B cell (primary cell): ENCODE measurements at regions not wholly inside any gene's neighbourhood (a gene's known extent, or its start where the extent isn't known, plus 50 kb on each side); places are given as distances from the start of the nearest gene placed in this dataset.

ENCODE experiments used
- ATAC-seq: fragments of 200-7000 bp; cut with Tn5 transposase; one replicate; pipeline ENCODE4 v1.10.0; 2021; ENCODE audit warnings: low read depth, mild to moderate bottlenecking, moderate number of reproducible peaks, moderate library complexity
- CTCF ChIA-PET: fragments of 350-600 bp; sonication (Branson Sonifier 250); formaldehyde crosslinking; loops from one replicate; lab custom pipeline; 2021; ENCODE audit warnings: antibody characterized with exemption, inconsistent platforms; lab: Charles Lee
- POLR2A ChIA-PET: fragments of 350-600 bp; sonication (Branson Sonifier 250); formaldehyde crosslinking; loops from one replicate; lab custom pipeline; 2021; ENCODE audit warnings: antibody characterized with exemption; lab: Charles Lee
- DNase-seq: peaks from one replicate; pipeline ENCODE4 v3.0.0; 2013
- H2AFZ ChIP-seq: 2 replicates; pipeline ENCODE4 v1.6.1; 2012; ENCODE audit warnings: mild to moderate bottlenecking, low read depth, low read length; ENCODE audit not compliant: insufficient read depth, poor library complexity, severe bottlenecking
- H3K27ac ChIP-seq, 2 donors: 1 replicate in 1 of 2; 2 replicates in 1 of 2; pipeline ENCODE4 v1.5.1; 2012 to 2013; ENCODE audit warnings: low read length in 2 of 2, mild to moderate bottlenecking in 2 of 2, moderate library complexity in 1 of 2
- H3K27me3 ChIP-seq, 4 experiments: fragments of 200-600 bp in 1 of 4; sonication (generic) in 1 of 4; replicated peaks in 1 of 4; 1 replicate in 2 of 4; 2 replicates in 2 of 4; pipeline versions ENCODE4 v1.6.1 to v1.7.0; 2013 to 2016; ENCODE audit warnings: low read length in 3 of 4, mild to moderate bottlenecking in 2 of 4, mixed read lengths in 1 of 4, moderate library complexity in 1 of 4; ENCODE audit not compliant: insufficient read depth in 4 of 4, control insufficient read depth in 3 of 4; ENCODE audit errors: control extremely low read depth in 1 of 4
- H3K36me3 ChIP-seq, 2 experiments: replicated peaks in 1 of 2; 1 replicate in 1 of 2; 2 replicates in 1 of 2; pipeline versions ENCODE4 v1.6.1 to v1.7.1; 2013; ENCODE audit warnings: low read length in 1 of 2; ENCODE audit not compliant: insufficient read depth in 2 of 2, control insufficient read depth in 1 of 2; ENCODE audit errors: control extremely low read depth in 1 of 2, extremely low read depth in 1 of 2
- H3K4me1 ChIP-seq, 2 donors: fragments of 200-600 bp in 1 of 2; sonication (generic) in 1 of 2; 1 replicate in 1 of 2; 2 replicates in 1 of 2; pipeline versions ENCODE4 v1.5.1 to v1.6.1; 2013 to 2017; ENCODE audit warnings: low read length in 2 of 2; ENCODE audit not compliant: control insufficient read depth in 2 of 2, insufficient read depth in 2 of 2
- H3K4me2 ChIP-seq: replicated peaks from 2 replicates; pipeline ENCODE3; 2012; ENCODE audit warnings: mild to moderate bottlenecking, low read depth, low read length; ENCODE audit not compliant: poor library complexity, severe bottlenecking
- H3K4me3 ChIP-seq, 5 experiments: fragments of 200-600 bp in 1 of 5; sonication (generic) in 1 of 5; 1 replicate in 3 of 5; 2 replicates in 2 of 5; pipeline versions ENCODE4 v1.5.1 to v1.7.0; 2011 to 2016; ENCODE audit warnings: low read length in 4 of 5, mild to moderate bottlenecking in 4 of 5, low read depth in 2 of 5, control low read depth in 1 of 5, moderate library complexity in 1 of 5; ENCODE audit not compliant: insufficient read depth in 1 of 5; ENCODE audit errors: control extremely low read depth in 1 of 5, extremely low read depth in 1 of 5
- H3K79me2 ChIP-seq: fragments of 200-600 bp; sonication (generic); one replicate; pipeline ENCODE4 v1.6.0; 2016; ENCODE audit warnings: low read length; ENCODE audit not compliant: control insufficient read depth, insufficient read depth
- H3K9ac ChIP-seq: fragments of 200-600 bp; sonication (generic); 2 replicates; pipeline ENCODE4 v1.6.1; 2017; ENCODE audit warnings: mild to moderate bottlenecking, low read length, moderate library complexity
- H3K9me3 ChIP-seq, 3 donors: one replicate each; pipeline versions ENCODE4 v1.6.1 to v1.7.1; 2013; ENCODE audit warnings: low read length in 2 of 3; ENCODE audit not compliant: control insufficient read depth in 2 of 3, insufficient read depth in 1 of 3; ENCODE audit errors: control extremely low read depth in 1 of 3
- H4K20me1 ChIP-seq: 2 replicates; pipeline ENCODE4 v1.6.0; 2012; ENCODE audit warnings: mild to moderate bottlenecking, low read length; ENCODE audit not compliant: insufficient read depth, control insufficient read depth, poor library complexity, severe bottlenecking
- H3K27ac Mint-ChIP-seq: one replicate; pipeline ENCODE4 v1.8.0; 2021; ENCODE audit warnings: mixed read lengths
- H3K27me3 Mint-ChIP-seq: one replicate; pipeline ENCODE4 v1.8.0; 2021; ENCODE audit warnings: mixed read lengths
- H3K4me1 Mint-ChIP-seq: one replicate; pipeline ENCODE4 v1.8.0; 2021; ENCODE audit warnings: mixed read lengths
- H3K4me3 Mint-ChIP-seq: one replicate; pipeline ENCODE4 v1.8.0; 2021; ENCODE audit warnings: mixed read lengths
- H3K9me3 Mint-ChIP-seq: one replicate; pipeline ENCODE4 v1.8.0; 2022; ENCODE audit warnings: mixed read lengths; ENCODE audit not compliant: insufficient read depth
- EZH2 ChIP-seq: IDR thresholded peaks from 2 replicates; pipeline ENCODE4 v1.6.1; 2012; ENCODE audit warnings: borderline replicate concordance, low read depth, mild to moderate bottlenecking, moderate library complexity, low read length; ENCODE audit not compliant: insufficient read depth, poor library complexity, severe bottlenecking
- WGBS: methylation state at CpG from one replicate; pipeline ENCODE4 v1.1.5; 2013; ENCODE audit warnings: missing lambda C conversion rate; ENCODE audit not compliant: insufficient coverage; 5-methylcytosine and 5-hydroxymethylcytosine counted together
- intact Hi-C: fragments of 100-400 bp; cut with micrococcal nuclease; formaldehyde crosslinking; loops from one replicate; pipeline ENCODE4 v1.10.0; 2022
- TF ChIP-seq, protein P1 (sequence below): fragments of 200-600 bp; IDR thresholded peaks from one replicate; pipeline ENCODE4 v1.8.0; 2022; ENCODE audit warnings: antibody characterized with exemption, mild to moderate bottlenecking

DNA sequence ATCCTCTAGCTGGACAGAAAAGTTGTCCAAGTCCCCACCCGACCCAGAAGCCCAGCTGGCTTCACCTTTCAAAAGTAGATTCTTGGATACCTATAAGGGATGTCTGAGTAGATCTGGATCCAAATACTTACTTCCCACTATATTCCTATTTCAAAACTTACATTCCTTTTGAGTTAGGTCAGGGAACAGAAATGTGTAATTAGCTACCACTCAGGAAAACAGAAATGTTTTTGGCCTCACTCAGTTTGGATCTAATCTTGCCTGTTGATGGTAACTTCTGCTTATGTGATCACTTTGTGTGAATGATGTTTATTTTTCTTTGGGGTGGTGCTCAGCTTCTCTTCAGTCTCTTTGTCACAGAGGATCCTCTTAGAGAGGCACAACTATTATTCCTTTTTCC lies 814.4 kb upstream of the RGS18 start:
- ATAC-seq (no peak), DNase-seq (no peak)
- Histone ChIP-seq H3K9ac (no peak overlapping the region), H4K20me1 (no peaks in the 10 kb centered on the region), H3K4me1 (no peaks in the 10 kb centered on the region), H3K36me3 (no peaks in the 10 kb centered on the region), H3K79me2 (no peaks in the 10 kb centered on the region), H3K27ac (no peak overlapping the region), H2AFZ (no peak overlapping the region), H3K4me2 (no peak overlapping the region), H3K4me3 (no peak overlapping the region), H3K27me3 (no peaks in the 10 kb centered on the region), H3K9me3 (peaks cover 0 to 12% (median 1%) of the 10 kb centered on the region in 3 donors)
- WGBS: no CpG with 5 or more reads among the region's 1 CpG
- POLR2A ChIA-PET: no interaction called here
- CTCF ChIA-PET: no interaction called here
- TF ChIP-seq, protein P1, sequence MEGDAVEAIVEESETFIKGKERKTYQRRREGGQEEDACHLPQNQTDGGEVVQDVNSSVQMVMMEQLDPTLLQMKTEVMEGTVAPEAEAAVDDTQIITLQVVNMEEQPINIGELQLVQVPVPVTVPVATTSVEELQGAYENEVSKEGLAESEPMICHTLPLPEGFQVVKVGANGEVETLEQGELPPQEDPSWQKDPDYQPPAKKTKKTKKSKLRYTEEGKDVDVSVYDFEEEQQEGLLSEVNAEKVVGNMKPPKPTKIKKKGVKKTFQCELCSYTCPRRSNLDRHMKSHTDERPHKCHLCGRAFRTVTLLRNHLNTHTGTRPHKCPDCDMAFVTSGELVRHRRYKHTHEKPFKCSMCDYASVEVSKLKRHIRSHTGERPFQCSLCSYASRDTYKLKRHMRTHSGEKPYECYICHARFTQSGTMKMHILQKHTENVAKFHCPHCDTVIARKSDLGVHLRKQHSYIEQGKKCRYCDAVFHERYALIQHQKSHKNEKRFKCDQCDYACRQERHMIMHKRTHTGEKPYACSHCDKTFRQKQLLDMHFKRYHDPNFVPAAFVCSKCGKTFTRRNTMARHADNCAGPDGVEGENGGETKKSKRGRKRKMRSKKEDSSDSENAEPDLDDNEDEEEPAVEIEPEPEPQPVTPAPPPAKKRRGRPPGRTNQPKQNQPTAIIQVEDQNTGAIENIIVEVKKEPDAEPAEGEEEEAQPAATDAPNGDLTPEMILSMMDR: no peak
- no peak for TF ChIP-seq EZH2
- no peaks in the 10 kb centered on the region for H3K27me3 Mint-ChIP-seq
- H3K9me3 Mint-ChIP-seq: peaks cover 5% of the 10 kb centered on the region
- intact Hi-C loops: no loop called here
- H3K4me3 Mint-ChIP-seq: no peak overlapping the region
- H3K27ac Mint-ChIP-seq: no peak overlapping the region
- no peaks in the 10 kb centered on the region for H3K4me1 Mint-ChIP-seq

DNA sequence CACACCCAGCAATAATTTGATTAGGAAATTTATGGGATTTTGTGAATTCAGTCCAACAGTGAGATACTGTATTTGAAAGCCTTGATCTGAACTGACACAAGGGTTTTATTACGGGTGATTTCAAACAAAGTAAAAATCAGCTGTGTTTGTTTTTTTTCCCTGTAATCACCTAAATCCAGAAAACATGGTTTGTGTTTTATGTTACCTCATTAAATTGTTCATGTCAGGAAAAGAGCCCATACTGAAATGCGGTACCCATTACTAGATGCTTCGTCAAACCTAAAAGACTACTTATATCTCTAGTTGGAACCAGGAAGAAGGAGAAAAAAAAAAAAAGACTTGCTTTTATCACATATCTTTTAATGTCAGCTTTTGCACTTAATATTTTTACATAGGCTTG lies 811.9 kb upstream of the RGS18 start:
- no peak for TF ChIP-seq EZH2
- TF ChIP-seq, protein P1: no peak
- H4K20me1 ChIP-seq: no peaks in the 10 kb centered on the region
- Mint-ChIP-seq H3K27ac (no peak overlapping the region), H3K4me3 (no peak overlapping the region), H3K9me3 (peaks cover 5% of the 10 kb centered on the region), H3K4me1 (no peaks in the 10 kb centered on the region), H3K27me3 (no peaks in the 10 kb centered on the region)
- no peaks in the 10 kb centered on the region for H3K27me3 ChIP-seq
- H3K4me2 ChIP-seq: no peak overlapping the region
- H3K9me3 ChIP-seq: peaks cover 0 to 12% (median 0%) of the 10 kb centered on the region in 3 donors
- H3K4me1 ChIP-seq: no peaks in the 10 kb centered on the region
- intact Hi-C loops: no loop called here
- no peak for ATAC-seq
- ChIA-PET CTCF (no interaction called here), POLR2A (no interaction called here)
- DNase-seq: no peak
- H3K36me3 ChIP-seq: no peaks in the 10 kb centered on the region
- H2AFZ ChIP-seq: no peak overlapping the region
- no peak overlapping the region for H3K27ac ChIP-seq
- no peaks in the 10 kb centered on the region for H3K79me2 ChIP-seq
- no peak overlapping the region for H3K9ac ChIP-seq
- no peak overlapping the region for H3K4me3 ChIP-seq
- no CpG with 5 or more reads among the region's 3 CpGs for WGBS
